GM12891 (cell line): ENCODE measurements at regions not wholly inside any gene's neighbourhood (a gene's known extent, or its start where the extent isn't known, plus 50 kb on each side); places are given as distances from the start of the nearest gene placed in this dataset.

Source experiments
- PAX5 ChIP-seq: IDR thresholded peaks from 2 replicates; pipeline ENCODE4 v1.6.1; 2011; ENCODE audit warnings: low read length, moderate library complexity, mild to moderate bottlenecking; ENCODE audit not compliant: insufficient read depth, severe bottlenecking
- POLR2A ChIP-seq: IDR thresholded peaks from 2 replicates; pipeline ENCODE4 v1.6.1; 2011; ENCODE audit warnings: low read depth, low read length, control low read depth
- POLR2AphosphoS5 ChIP-seq: IDR thresholded peaks from 2 replicates; pipeline ENCODE4 v1.6.1; 2011; ENCODE audit warnings: low read depth, low read length, control low read depth
- SPI1 ChIP-seq: IDR thresholded peaks from 2 replicates; pipeline ENCODE4 v1.6.1; 2011; ENCODE audit warnings: low read depth, low read length, control low read depth
- TAF1 ChIP-seq: IDR thresholded peaks from 2 replicates; pipeline ENCODE4 v1.6.1; 2011; ENCODE audit warnings: low read depth, low read length, control low read depth

DNA sequence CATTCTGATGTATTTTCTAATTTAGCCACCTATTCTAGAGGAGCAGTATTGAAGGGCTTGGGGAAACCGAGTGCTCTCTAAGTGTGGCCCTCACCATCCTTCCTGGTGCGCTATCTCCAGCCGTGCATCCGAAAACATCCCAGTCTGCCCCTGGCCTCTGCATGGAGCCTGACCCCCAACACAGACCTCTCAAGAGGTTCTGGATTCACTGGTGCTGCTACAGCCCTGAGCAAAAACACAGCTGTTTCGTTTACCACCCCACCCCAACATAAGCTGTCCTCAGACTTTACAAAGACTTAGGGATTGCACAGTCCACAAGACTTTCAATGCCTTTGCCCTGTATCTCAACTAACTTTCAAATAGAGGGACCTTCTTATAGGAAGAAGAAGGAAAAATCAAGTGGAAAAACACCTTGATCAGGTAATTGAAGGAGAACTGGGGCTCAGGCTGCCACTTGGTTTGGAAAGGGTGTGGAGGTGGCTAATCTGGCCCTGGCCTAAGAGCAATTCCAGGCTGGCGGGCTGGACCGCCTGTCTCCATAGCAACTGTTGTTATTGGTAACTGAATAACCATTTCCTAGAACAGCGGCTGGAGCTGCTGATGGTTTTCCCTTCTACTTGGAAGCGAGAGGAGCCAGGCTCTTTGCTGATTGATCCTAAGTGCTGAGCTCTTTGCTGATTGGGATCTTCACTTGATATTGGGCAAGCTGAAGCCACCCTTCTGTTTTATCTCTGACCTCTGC is 90.2 kb upstream of the TOX2 start:
- TF ChIP-seq POLR2AphosphoS5 (no peak), POLR2A (no peak), PAX5 (no peak), TAF1 (no peak), SPI1 (no peak)
